VCaP (cell line): ENCODE measurements at regions not wholly inside any gene's neighbourhood (a gene's known extent, or its start where the extent isn't known, plus 50 kb on each side); places are given as distances from the start of the nearest gene placed in this dataset.

Source experiments
- H3K27ac ChIP-seq: fragments of 450-650 bp; 2 replicates; pipeline ENCODE4 v1.5.1; 2017
- CTCF ChIP-seq: fragments of 450-650 bp; conservative IDR thresholded peaks from 2 replicates; pipeline ENCODE4 v1.5.1; 2017; ENCODE audit warnings: mild to moderate bottlenecking, moderate library complexity

- no peak for TF ChIP-seq CTCF
- no peak overlapping the region for H3K27ac ChIP-seq
Measured at GRCh38 chr1:5742801-5743200, 249.4 kb downstream of the NPHP4 start.

GRCh38 chr1:5742032-5742431, 250.2 kb downstream of the NPHP4 start:
- H3K27ac ChIP-seq: no peak overlapping the region
- TF ChIP-seq CTCF: no peak

- no peak overlapping the region for H3K27ac ChIP-seq
- TF ChIP-seq CTCF: no peak
Measured at GRCh38 chr1:5740865-5741860, 251.1 kb downstream of the NPHP4 start.

- TF ChIP-seq CTCF: no peak
- no peak overlapping the region for H3K27ac ChIP-seq
Measured at GRCh38 chr1:5740450-5740849, 251.8 kb downstream of the NPHP4 start.

GRCh38 chr1:5739561-5740078, 252.6 kb downstream of the NPHP4 start:
- no peak for TF ChIP-seq CTCF
- H3K27ac ChIP-seq: no peak overlapping the region

GRCh38 chr1:5738911-5739462, 253.2 kb downstream of the NPHP4 start:
- no peak for TF ChIP-seq CTCF
- H3K27ac ChIP-seq: no peak overlapping the region

- no peak overlapping the region for H3K27ac ChIP-seq
- no peak for TF ChIP-seq CTCF
Measured at GRCh38 chr1:5737081-5737480, 255.1 kb downstream of the NPHP4 start.
